HCT116 (cell line): ENCODE measurements at regions not wholly inside any gene's neighbourhood (a gene's known extent, or its start where the extent isn't known, plus 50 kb on each side); places are given as distances from the start of the nearest gene placed in this dataset.

Experiments
- EZH2 ChIP-seq: fragments of 200-600 bp; sonication (generic); IDR thresholded peaks from 2 replicates; pipeline ENCODE4 v1.6.1; 2017; ENCODE audit warnings: antibody characterized with exemption, mixed run types
- EZH2phosphoT487 ChIP-seq: fragments of 200-600 bp; IDR thresholded peaks from 2 replicates; pipeline ENCODE4 v1.6.1; 2018; ENCODE audit warnings: antibody characterized with exemption, borderline replicate concordance
- POLR2A ChIP-seq: IDR thresholded peaks from 2 replicates; pipeline ENCODE4 v1.7.0; 2011; ENCODE audit warnings: borderline replicate concordance; ENCODE audit not compliant: insufficient read depth, insufficient read length; ENCODE audit errors: extremely low read depth
- POLR2AphosphoS5 ChIP-seq: IDR thresholded peaks from 2 replicates; pipeline ENCODE4 v1.6.1; 2011; ENCODE audit warnings: mild to moderate bottlenecking, low read depth, low read length, moderate library complexity
- TCF7L2 ChIP-seq: IDR thresholded peaks from 2 replicates; pipeline ENCODE4 v1.7.0; 2011; ENCODE audit warnings: borderline replicate concordance, inconsistent platforms; ENCODE audit not compliant: insufficient read depth, insufficient read length; ENCODE audit errors: extremely low read depth
- TF ChIP-seq, protein P1 (sequence below), 3 experiments: fragments of 200-600 bp in 1 of 3; sonication (generic) in 1 of 3; IDR thresholded peaks in 2 of 3; conservative IDR thresholded peaks in 1 of 3; 2 replicates each; pipeline ENCODE4 v1.5.1; 2012 to 2017; ENCODE audit warnings: low read depth in 2 of 3, low read length in 2 of 3, antibody characterized with exemption in 1 of 3, borderline replicate concordance in 1 of 3, control low read depth in 1 of 3, mild to moderate bottlenecking in 1 of 3, mixed read lengths in 1 of 3, mixed run types in 1 of 3, moderate library complexity in 1 of 3; ENCODE audit not compliant: insufficient read depth in 1 of 3
- TF ChIP-seq, protein P2 (sequence below): IDR thresholded peaks from 2 replicates; pipeline ENCODE4 v1.6.1; 2012; ENCODE audit warnings: low read depth

DNA sequence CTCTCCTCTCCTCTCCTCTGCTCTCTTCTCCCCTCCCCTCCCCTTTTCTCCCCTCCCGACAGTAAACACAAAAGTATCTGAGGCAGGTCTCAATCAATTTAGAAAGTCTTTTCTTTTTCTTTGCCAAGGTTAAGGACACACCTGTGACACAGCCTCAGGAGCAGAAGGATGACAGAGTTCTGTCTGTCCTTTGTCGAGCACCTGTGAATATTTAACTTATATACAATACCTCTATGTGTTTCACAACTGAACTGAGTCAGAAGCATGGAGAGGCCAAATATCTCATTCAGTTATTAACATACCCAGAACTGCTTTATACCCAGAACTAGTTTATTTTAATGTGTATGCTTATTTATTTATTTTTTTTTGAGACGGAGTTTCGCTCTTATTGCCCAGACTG is 81.1 kb upstream of the ROBO1 start:
- TF ChIP-seq POLR2AphosphoS5 (no peak), EZH2phosphoT487 (no peak), POLR2A (no peak), EZH2 (no peak), TCF7L2 (no peak)
- TF ChIP-seq, protein P1, sequence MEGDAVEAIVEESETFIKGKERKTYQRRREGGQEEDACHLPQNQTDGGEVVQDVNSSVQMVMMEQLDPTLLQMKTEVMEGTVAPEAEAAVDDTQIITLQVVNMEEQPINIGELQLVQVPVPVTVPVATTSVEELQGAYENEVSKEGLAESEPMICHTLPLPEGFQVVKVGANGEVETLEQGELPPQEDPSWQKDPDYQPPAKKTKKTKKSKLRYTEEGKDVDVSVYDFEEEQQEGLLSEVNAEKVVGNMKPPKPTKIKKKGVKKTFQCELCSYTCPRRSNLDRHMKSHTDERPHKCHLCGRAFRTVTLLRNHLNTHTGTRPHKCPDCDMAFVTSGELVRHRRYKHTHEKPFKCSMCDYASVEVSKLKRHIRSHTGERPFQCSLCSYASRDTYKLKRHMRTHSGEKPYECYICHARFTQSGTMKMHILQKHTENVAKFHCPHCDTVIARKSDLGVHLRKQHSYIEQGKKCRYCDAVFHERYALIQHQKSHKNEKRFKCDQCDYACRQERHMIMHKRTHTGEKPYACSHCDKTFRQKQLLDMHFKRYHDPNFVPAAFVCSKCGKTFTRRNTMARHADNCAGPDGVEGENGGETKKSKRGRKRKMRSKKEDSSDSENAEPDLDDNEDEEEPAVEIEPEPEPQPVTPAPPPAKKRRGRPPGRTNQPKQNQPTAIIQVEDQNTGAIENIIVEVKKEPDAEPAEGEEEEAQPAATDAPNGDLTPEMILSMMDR (IDR thresholded peaks at IDR 0.05 in 2 of 3, conservative IDR thresholded peaks at IDR 0.05 in 1 of 3; ENCODE audit: borderline replicate concordance in 1 of 3, insufficient read depth in 1 of 3, low read depth in 2 of 3, low read length in 2 of 3) = no peak
- TF ChIP-seq, protein P2, sequence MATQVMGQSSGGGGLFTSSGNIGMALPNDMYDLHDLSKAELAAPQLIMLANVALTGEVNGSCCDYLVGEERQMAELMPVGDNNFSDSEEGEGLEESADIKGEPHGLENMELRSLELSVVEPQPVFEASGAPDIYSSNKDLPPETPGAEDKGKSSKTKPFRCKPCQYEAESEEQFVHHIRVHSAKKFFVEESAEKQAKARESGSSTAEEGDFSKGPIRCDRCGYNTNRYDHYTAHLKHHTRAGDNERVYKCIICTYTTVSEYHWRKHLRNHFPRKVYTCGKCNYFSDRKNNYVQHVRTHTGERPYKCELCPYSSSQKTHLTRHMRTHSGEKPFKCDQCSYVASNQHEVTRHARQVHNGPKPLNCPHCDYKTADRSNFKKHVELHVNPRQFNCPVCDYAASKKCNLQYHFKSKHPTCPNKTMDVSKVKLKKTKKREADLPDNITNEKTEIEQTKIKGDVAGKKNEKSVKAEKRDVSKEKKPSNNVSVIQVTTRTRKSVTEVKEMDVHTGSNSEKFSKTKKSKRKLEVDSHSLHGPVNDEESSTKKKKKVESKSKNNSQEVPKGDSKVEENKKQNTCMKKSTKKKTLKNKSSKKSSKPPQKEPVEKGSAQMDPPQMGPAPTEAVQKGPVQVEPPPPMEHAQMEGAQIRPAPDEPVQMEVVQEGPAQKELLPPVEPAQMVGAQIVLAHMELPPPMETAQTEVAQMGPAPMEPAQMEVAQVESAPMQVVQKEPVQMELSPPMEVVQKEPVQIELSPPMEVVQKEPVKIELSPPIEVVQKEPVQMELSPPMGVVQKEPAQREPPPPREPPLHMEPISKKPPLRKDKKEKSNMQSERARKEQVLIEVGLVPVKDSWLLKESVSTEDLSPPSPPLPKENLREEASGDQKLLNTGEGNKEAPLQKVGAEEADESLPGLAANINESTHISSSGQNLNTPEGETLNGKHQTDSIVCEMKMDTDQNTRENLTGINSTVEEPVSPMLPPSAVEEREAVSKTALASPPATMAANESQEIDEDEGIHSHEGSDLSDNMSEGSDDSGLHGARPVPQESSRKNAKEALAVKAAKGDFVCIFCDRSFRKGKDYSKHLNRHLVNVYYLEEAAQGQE = no peak
